ENCODE measurements at regions not wholly inside any gene's neighbourhood (a gene's known extent, or its start where the extent isn't known, plus 50 kb on each side); places are given as distances from the start of the nearest gene placed in this dataset.

GRCh38 chr2:160742667-160743066 lies 249.1 kb upstream of the RBMS1 start:
- TF ChIP-seq, protein P1, sequence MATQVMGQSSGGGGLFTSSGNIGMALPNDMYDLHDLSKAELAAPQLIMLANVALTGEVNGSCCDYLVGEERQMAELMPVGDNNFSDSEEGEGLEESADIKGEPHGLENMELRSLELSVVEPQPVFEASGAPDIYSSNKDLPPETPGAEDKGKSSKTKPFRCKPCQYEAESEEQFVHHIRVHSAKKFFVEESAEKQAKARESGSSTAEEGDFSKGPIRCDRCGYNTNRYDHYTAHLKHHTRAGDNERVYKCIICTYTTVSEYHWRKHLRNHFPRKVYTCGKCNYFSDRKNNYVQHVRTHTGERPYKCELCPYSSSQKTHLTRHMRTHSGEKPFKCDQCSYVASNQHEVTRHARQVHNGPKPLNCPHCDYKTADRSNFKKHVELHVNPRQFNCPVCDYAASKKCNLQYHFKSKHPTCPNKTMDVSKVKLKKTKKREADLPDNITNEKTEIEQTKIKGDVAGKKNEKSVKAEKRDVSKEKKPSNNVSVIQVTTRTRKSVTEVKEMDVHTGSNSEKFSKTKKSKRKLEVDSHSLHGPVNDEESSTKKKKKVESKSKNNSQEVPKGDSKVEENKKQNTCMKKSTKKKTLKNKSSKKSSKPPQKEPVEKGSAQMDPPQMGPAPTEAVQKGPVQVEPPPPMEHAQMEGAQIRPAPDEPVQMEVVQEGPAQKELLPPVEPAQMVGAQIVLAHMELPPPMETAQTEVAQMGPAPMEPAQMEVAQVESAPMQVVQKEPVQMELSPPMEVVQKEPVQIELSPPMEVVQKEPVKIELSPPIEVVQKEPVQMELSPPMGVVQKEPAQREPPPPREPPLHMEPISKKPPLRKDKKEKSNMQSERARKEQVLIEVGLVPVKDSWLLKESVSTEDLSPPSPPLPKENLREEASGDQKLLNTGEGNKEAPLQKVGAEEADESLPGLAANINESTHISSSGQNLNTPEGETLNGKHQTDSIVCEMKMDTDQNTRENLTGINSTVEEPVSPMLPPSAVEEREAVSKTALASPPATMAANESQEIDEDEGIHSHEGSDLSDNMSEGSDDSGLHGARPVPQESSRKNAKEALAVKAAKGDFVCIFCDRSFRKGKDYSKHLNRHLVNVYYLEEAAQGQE (IDR thresholded peaks at IDR 0.05; ENCODE audit: low read depth, low read length), result no peak
- no peak for TF ChIP-seq JUND (IDR thresholded peaks at IDR 0.05)
- TF ChIP-seq, protein P2, sequence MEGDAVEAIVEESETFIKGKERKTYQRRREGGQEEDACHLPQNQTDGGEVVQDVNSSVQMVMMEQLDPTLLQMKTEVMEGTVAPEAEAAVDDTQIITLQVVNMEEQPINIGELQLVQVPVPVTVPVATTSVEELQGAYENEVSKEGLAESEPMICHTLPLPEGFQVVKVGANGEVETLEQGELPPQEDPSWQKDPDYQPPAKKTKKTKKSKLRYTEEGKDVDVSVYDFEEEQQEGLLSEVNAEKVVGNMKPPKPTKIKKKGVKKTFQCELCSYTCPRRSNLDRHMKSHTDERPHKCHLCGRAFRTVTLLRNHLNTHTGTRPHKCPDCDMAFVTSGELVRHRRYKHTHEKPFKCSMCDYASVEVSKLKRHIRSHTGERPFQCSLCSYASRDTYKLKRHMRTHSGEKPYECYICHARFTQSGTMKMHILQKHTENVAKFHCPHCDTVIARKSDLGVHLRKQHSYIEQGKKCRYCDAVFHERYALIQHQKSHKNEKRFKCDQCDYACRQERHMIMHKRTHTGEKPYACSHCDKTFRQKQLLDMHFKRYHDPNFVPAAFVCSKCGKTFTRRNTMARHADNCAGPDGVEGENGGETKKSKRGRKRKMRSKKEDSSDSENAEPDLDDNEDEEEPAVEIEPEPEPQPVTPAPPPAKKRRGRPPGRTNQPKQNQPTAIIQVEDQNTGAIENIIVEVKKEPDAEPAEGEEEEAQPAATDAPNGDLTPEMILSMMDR (IDR thresholded peaks at IDR 0.05), result no peak
- no peak for TF ChIP-seq GABPA (IDR thresholded peaks at IDR 0.05; ENCODE audit: low read depth)

All from SK-N-SH (cell line).